H9 (cell line): ENCODE measurements at regions not wholly inside any gene's neighbourhood (a gene's known extent, or its start where the extent isn't known, plus 50 kb on each side); places are given as distances from the start of the nearest gene placed in this dataset.

ENCODE experiments used
- DNase-seq: peaks from one replicate; pipeline ENCODE4 v3.0.0-alpha.2; 2017
- H2AFZ ChIP-seq: one replicate; pipeline ENCODE4 v1.6.1; 2013; ENCODE audit warnings: mild to moderate bottlenecking, low read length, control low read depth, moderate library complexity
- H2AK5ac ChIP-seq: 2 replicates; pipeline ENCODE4 v1.6.1; 2013; ENCODE audit warnings: low read length, control low read depth, mixed read lengths; ENCODE audit not compliant: insufficient read length
- H2BK120ac ChIP-seq: one replicate; pipeline ENCODE4 v1.6.1; 2013; ENCODE audit warnings: low read depth, mild to moderate bottlenecking, low read length, control low read depth, inconsistent platforms; ENCODE audit not compliant: poor library complexity, severe bottlenecking
- H2BK12ac ChIP-seq: 2 replicates; pipeline ENCODE4 v1.6.1; 2013; ENCODE audit warnings: low read length, control low read depth, mixed read lengths, low read depth; ENCODE audit not compliant: insufficient read length
- H2BK15ac ChIP-seq: 2 replicates; pipeline ENCODE4 v1.6.1; 2013; ENCODE audit warnings: low read depth, low read length, control low read depth
- H2BK20ac ChIP-seq: one replicate; pipeline ENCODE4 v1.6.1; 2013; ENCODE audit warnings: low read depth, mild to moderate bottlenecking, low read length, control low read depth, inconsistent platforms; ENCODE audit not compliant: poor library complexity, severe bottlenecking
- H2BK5ac ChIP-seq: 2 replicates; pipeline ENCODE4 v1.6.1; 2013; ENCODE audit warnings: low read length, control low read depth, mixed read lengths; ENCODE audit not compliant: insufficient read length
- H3K14ac ChIP-seq: 2 replicates; pipeline ENCODE4 v1.6.1; 2013; ENCODE audit warnings: low read length, control low read depth; ENCODE audit not compliant: insufficient read depth
- H3K18ac ChIP-seq: 2 replicates; pipeline ENCODE4 v1.6.1; 2013; ENCODE audit warnings: low read depth, mild to moderate bottlenecking, mixed read lengths, low read length, control low read depth; ENCODE audit not compliant: insufficient read length
- H3K23ac ChIP-seq: 2 replicates; pipeline ENCODE4 v1.6.1; 2013; ENCODE audit warnings: low read length, control low read depth, mixed read lengths, low read depth; ENCODE audit not compliant: insufficient read length
- H3K23me2 ChIP-seq: 2 replicates; pipeline ENCODE4 v1.6.1; 2013; ENCODE audit warnings: low read depth, mild to moderate bottlenecking, mixed read lengths, low read length, control low read depth; ENCODE audit not compliant: insufficient read length, poor library complexity, severe bottlenecking
- H3K27ac ChIP-seq: 2 replicates; pipeline ENCODE4 v1.5.1; 2013; ENCODE audit warnings: low read length, control low read depth, mixed read lengths, low read depth; ENCODE audit not compliant: insufficient read length
- H3K27me3 ChIP-seq: 2 replicates; pipeline ENCODE4 v1.6.1; 2013; ENCODE audit warnings: low read length, control low read depth, inconsistent platforms; ENCODE audit not compliant: insufficient read depth
- H3K4ac ChIP-seq: 2 replicates; pipeline ENCODE4 v1.6.1; 2013; ENCODE audit warnings: low read depth, mild to moderate bottlenecking, control low read depth, inconsistent platforms, low read length, moderate library complexity
- H3K4me1 ChIP-seq: 2 replicates; pipeline ENCODE4 v1.6.1; 2013; ENCODE audit warnings: low read length, control low read depth, inconsistent platforms; ENCODE audit not compliant: insufficient read depth
- H3K4me2 ChIP-seq: 2 replicates; pipeline ENCODE4 v1.6.1; 2013; ENCODE audit warnings: low read length, control low read depth, mixed read lengths; ENCODE audit not compliant: insufficient read length, insufficient read depth
- H3K56ac ChIP-seq: 2 replicates; pipeline ENCODE4 v1.6.1; 2013; ENCODE audit warnings: low read depth, mild to moderate bottlenecking, mixed read lengths, low read length, control low read depth; ENCODE audit not compliant: insufficient read length
- H3K79me1 ChIP-seq: 2 replicates; pipeline ENCODE4 v1.6.1; 2013; ENCODE audit warnings: low read depth, mild to moderate bottlenecking, moderate library complexity, low read length, control low read depth, inconsistent platforms; ENCODE audit not compliant: insufficient read depth, poor library complexity, severe bottlenecking
- H3K79me2 ChIP-seq: 2 replicates; pipeline ENCODE4 v1.6.1; 2013; ENCODE audit warnings: low read length, control low read depth, inconsistent platforms; ENCODE audit not compliant: insufficient read depth
- H3K9ac ChIP-seq: 2 replicates; pipeline ENCODE4 v1.6.1; 2013; ENCODE audit warnings: low read length, control low read depth, mixed read lengths; ENCODE audit not compliant: insufficient read length; ENCODE audit errors: extremely low read depth
- H3K9me3 ChIP-seq: one replicate; pipeline ENCODE4 v1.6.1; 2013; ENCODE audit warnings: low read depth, low read length, inconsistent platforms; ENCODE audit not compliant: control insufficient read depth
- H3T11ph ChIP-seq: one replicate; pipeline ENCODE4 v1.6.1; 2013; ENCODE audit warnings: mild to moderate bottlenecking, low read length, control low read depth, inconsistent platforms
- H4K20me1 ChIP-seq: one replicate; pipeline ENCODE4 v1.6.1; 2013; ENCODE audit not compliant: control insufficient read depth, insufficient read length, insufficient read depth
- H4K5ac ChIP-seq: 2 replicates; pipeline ENCODE4 v1.6.1; 2013; ENCODE audit warnings: low read depth, mild to moderate bottlenecking, mixed read lengths, low read length, control low read depth; ENCODE audit not compliant: insufficient read length
- H4K8ac ChIP-seq: replicated peaks from 2 replicates; pipeline ENCODE4 v1.6.1; 2013; ENCODE audit warnings: low read length, control low read depth, mixed read lengths, low read depth; ENCODE audit not compliant: insufficient read length
- H4K91ac ChIP-seq: 2 replicates; pipeline ENCODE4 v1.6.1; 2013; ENCODE audit warnings: low read depth, mild to moderate bottlenecking, moderate library complexity, mixed read lengths, low read length, control low read depth; ENCODE audit not compliant: insufficient read length
- H3K27ac Mint-ChIP-seq, 3 experiments: 2 replicates in 2 of 3; 3 replicates in 1 of 3; pipeline ENCODE4 v1.8.0; 2020 to 2021; ENCODE audit warnings: mixed read lengths in 3 of 3, mild to moderate bottlenecking in 1 of 3, moderate library complexity in 1 of 3
- H3K27me3 Mint-ChIP-seq: 2 replicates; pipeline ENCODE4 v1.8.0; 2021; ENCODE audit warnings: low read depth, mild to moderate bottlenecking, moderate library complexity, mixed read lengths
- H3K36me3 Mint-ChIP-seq, 3 experiments: 2 replicates in 2 of 3; 3 replicates in 1 of 3; pipeline ENCODE4 v1.8.0; 2020 to 2021; ENCODE audit warnings: low read depth in 3 of 3, mixed read lengths in 3 of 3; ENCODE audit not compliant: insufficient read depth in 1 of 3
- H3K4me1 Mint-ChIP-seq, 2 experiments: 2 replicates each; pipeline ENCODE4 v1.8.0; 2020; ENCODE audit warnings: mixed read lengths in 2 of 2
- H3K4me3 Mint-ChIP-seq, 2 experiments: 2 replicates in 1 of 2; 3 replicates in 1 of 2; pipeline ENCODE4 v1.8.0; 2020 to 2021; ENCODE audit warnings: mild to moderate bottlenecking in 2 of 2, mixed read lengths in 2 of 2, moderate library complexity in 1 of 2
- H3K9me3 Mint-ChIP-seq, 2 experiments: 2 replicates in 1 of 2; 3 replicates in 1 of 2; pipeline ENCODE4 v1.8.0; 2020; ENCODE audit warnings: mild to moderate bottlenecking in 2 of 2, mixed read lengths in 2 of 2, moderate library complexity in 1 of 2
- WGBS: extraction: QIAGEN DNeasy Blood & Tissue Kit; methylation state at CpG from one replicate; pipeline ENCODE4 v1.1.7; 2013; ENCODE audit warnings: missing lambda C conversion rate, low lambda C conversion rate, mixed read lengths; ENCODE audit not compliant: insufficient read length; ENCODE audit errors: extremely low coverage; 5-methylcytosine and 5-hydroxymethylcytosine counted together
- TF ChIP-seq, protein P1 (sequence below): fragments of 200-600 bp; sonication (generic); conservative IDR thresholded peaks from 3 replicates; pipeline ENCODE4 v1.8.0; 2021; ENCODE audit warnings: antibody characterized with exemption, mild to moderate bottlenecking

GRCh38 chr1:199405634-199406196 lies 621.8 kb upstream of the NR5A2 start:
- no peak overlapping the region for H2BK5ac ChIP-seq
- no peak overlapping the region for H4K8ac ChIP-seq
- H3K27ac ChIP-seq: no peak overlapping the region
- H3K18ac ChIP-seq: no peak overlapping the region
- peaks cover 0 to 8% (median 0%) of the 10 kb centered on the region in 3 experiments; a peak in 3 of 7 replicates for H3K36me3 Mint-ChIP-seq
- no peak overlapping the region for H3T11ph ChIP-seq
- H3K9me3 Mint-ChIP-seq: peaks cover 0 to 10% of the 10 kb centered on the region in 2 experiments; a peak in 3 of 5 replicates
- H2BK12ac ChIP-seq: no peak overlapping the region
- H3K56ac ChIP-seq: no peak overlapping the region
- no peak for DNase-seq
- H3K9ac ChIP-seq: no peak overlapping the region
- peaks cover 24 to 26% of the 10 kb centered on the region in 2 experiments for H3K4me1 Mint-ChIP-seq
- H3K23me2 ChIP-seq: no peaks in the 10 kb centered on the region
- no peaks in the 10 kb centered on the region for H3K79me2 ChIP-seq
- no peak overlapping the region for H3K14ac ChIP-seq
- H2BK15ac ChIP-seq: no peak overlapping the region
- H3K27me3 Mint-ChIP-seq: no peaks in the 10 kb centered on the region
- no peak overlapping the region for H3K4me3 Mint-ChIP-seq
- no peaks in the 10 kb centered on the region for H3K9me3 ChIP-seq
- no peak overlapping the region for H2AFZ ChIP-seq
- H2AK5ac ChIP-seq: no peak overlapping the region
- no peak overlapping the region for H4K5ac ChIP-seq
- H3K23ac ChIP-seq: no peak overlapping the region
- WGBS: no CpG with 5 or more reads among the region's 3 CpGs
- H2BK20ac ChIP-seq: no peak overlapping the region
- H3K27me3 ChIP-seq: no peaks in the 10 kb centered on the region
- H4K91ac ChIP-seq: no peak overlapping the region
- peaks cover 3% of the 10 kb centered on the region for H3K4me1 ChIP-seq
- no peak overlapping the region for H3K4me2 ChIP-seq
- no peaks in the 10 kb centered on the region for H3K79me1 ChIP-seq
- H3K27ac Mint-ChIP-seq: no peak overlapping the region; a peak in 1 of 7 replicates
- H3K4ac ChIP-seq: no peak overlapping the region
- no peaks in the 10 kb centered on the region for H4K20me1 ChIP-seq
- TF ChIP-seq, protein P1, sequence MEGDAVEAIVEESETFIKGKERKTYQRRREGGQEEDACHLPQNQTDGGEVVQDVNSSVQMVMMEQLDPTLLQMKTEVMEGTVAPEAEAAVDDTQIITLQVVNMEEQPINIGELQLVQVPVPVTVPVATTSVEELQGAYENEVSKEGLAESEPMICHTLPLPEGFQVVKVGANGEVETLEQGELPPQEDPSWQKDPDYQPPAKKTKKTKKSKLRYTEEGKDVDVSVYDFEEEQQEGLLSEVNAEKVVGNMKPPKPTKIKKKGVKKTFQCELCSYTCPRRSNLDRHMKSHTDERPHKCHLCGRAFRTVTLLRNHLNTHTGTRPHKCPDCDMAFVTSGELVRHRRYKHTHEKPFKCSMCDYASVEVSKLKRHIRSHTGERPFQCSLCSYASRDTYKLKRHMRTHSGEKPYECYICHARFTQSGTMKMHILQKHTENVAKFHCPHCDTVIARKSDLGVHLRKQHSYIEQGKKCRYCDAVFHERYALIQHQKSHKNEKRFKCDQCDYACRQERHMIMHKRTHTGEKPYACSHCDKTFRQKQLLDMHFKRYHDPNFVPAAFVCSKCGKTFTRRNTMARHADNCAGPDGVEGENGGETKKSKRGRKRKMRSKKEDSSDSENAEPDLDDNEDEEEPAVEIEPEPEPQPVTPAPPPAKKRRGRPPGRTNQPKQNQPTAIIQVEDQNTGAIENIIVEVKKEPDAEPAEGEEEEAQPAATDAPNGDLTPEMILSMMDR: no peak
- H2BK120ac ChIP-seq: no peak overlapping the region
